ENCODE measurements at regions not wholly inside any gene's neighbourhood (a gene's known extent, or its start where the extent isn't known, plus 50 kb on each side); places are given as distances from the start of the nearest gene placed in this dataset.

GRCh38 chr15:58324533-58324932, 107.3 kb upstream of the LIPC start:
- DNase-seq (ENCODE audit: low read depth in 2 of 2), result no peak

- no peak for DNase-seq (ENCODE audit: low read depth in 2 of 2)
These were observed 103.8 kb upstream of the LIPC start for GRCh38 chr15:58327958-58328357.

GRCh38 chr15:58329211-58329610, 102.6 kb upstream of the LIPC start:
- no peak for DNase-seq (ENCODE audit: low read depth in 2 of 2)

GRCh38 chr15:58329781-58330671, 101.8 kb upstream of the LIPC start:
- DNase-seq (ENCODE audit: low read depth in 2 of 2), result no peak

- DNase-seq (ENCODE audit: low read depth in 2 of 2), result no peak
These were observed 100.8 kb upstream of the LIPC start for GRCh38 chr15:58330741-58331559.

GRCh38 chr15:58331560-58331912, 100.3 kb upstream of the LIPC start:
- no peak for DNase-seq (ENCODE audit: low read depth in 2 of 2)

- DNase-seq (ENCODE audit: low read depth in 2 of 2), result peak; percentile 88 to 92
These were observed 99.7 kb upstream of the LIPC start for GRCh38 chr15:58331913-58332675.

- DNase-seq (ENCODE audit: low read depth in 2 of 2), result no peak
These were observed 99.0 kb upstream of the LIPC start for GRCh38 chr15:58332676-58333400.

GRCh38 chr15:58334803-58335202, 97.0 kb upstream of the LIPC start:
- no peak for DNase-seq (ENCODE audit: low read depth in 2 of 2)

- no peak for DNase-seq (ENCODE audit: low read depth in 2 of 2)
These were observed 95.6 kb upstream of the LIPC start for GRCh38 chr15:58336161-58336560.

GRCh38 chr15:58340176-58340575, 91.6 kb upstream of the LIPC start:
- no peak for DNase-seq (ENCODE audit: low read depth in 2 of 2)

GRCh38 chr15:58342508-58342907, 89.3 kb upstream of the LIPC start:
- no peak for DNase-seq (ENCODE audit: low read depth in 2 of 2)

- DNase-seq (ENCODE audit: low read depth in 2 of 2), result no peak
These were observed 87.3 kb upstream of the LIPC start for GRCh38 chr15:58344213-58345070.

GRCh38 chr15:58346361-58346760, 85.4 kb upstream of the LIPC start:
- DNase-seq (ENCODE audit: low read depth in 2 of 2), result no peak

GRCh38 chr15:58348095-58348812, 83.5 kb upstream of the LIPC start:
- DNase-seq (ENCODE audit: low read depth in 2 of 2), result no peak

GRCh38 chr15:58352026-58352929, 79.5 kb upstream of the LIPC start:
- no peak for DNase-seq (ENCODE audit: low read depth in 2 of 2)

- no peak for DNase-seq (ENCODE audit: low read depth in 2 of 2)
These were observed 76.3 kb upstream of the LIPC start for GRCh38 chr15:58355382-58355971.

- DNase-seq (ENCODE audit: low read depth in 2 of 2), result no peak
These were observed 75.8 kb upstream of the LIPC start for GRCh38 chr15:58355973-58356372.
